HFFc6 (cell line): ENCODE measurements at regions not wholly inside any gene's neighbourhood (a gene's known extent, or its start where the extent isn't known, plus 50 kb on each side); places are given as distances from the start of the nearest gene placed in this dataset.

ENCODE experiments used
- DNase-seq: peaks from one replicate; pipeline ENCODE4 v3.0.0-alpha.2; 2018
- H3K27ac Mint-ChIP-seq: 2 replicates; pipeline ENCODE4 v1.8.0; 2020; ENCODE audit warnings: mild to moderate bottlenecking, mixed read lengths
- H3K27me3 Mint-ChIP-seq: 2 replicates; pipeline ENCODE4 v1.8.0; 2021; ENCODE audit warnings: mild to moderate bottlenecking, moderate library complexity, mixed read lengths; ENCODE audit not compliant: insufficient read depth
- H3K36me3 Mint-ChIP-seq: 2 replicates; pipeline ENCODE4 v1.8.0; 2021; ENCODE audit warnings: low read depth, mixed read lengths
- H3K4me1 Mint-ChIP-seq: 2 replicates; pipeline ENCODE4 v1.8.0; 2020; ENCODE audit warnings: low read depth, mixed read lengths
- H3K4me3 Mint-ChIP-seq: 2 replicates; pipeline ENCODE4 v1.8.0; 2020; ENCODE audit warnings: mild to moderate bottlenecking, moderate library complexity, mixed read lengths
- H3K9me3 Mint-ChIP-seq: 2 replicates; pipeline ENCODE4 v1.8.0; 2020; ENCODE audit warnings: mild to moderate bottlenecking, mixed read lengths
- TF ChIP-seq, protein P1 (sequence below): fragments of 200-600 bp; sonication (generic); IDR thresholded peaks from 2 replicates; pipeline ENCODE4 v1.5.0; 2021; ENCODE audit warnings: antibody characterized with exemption, mild to moderate bottlenecking

DNA sequence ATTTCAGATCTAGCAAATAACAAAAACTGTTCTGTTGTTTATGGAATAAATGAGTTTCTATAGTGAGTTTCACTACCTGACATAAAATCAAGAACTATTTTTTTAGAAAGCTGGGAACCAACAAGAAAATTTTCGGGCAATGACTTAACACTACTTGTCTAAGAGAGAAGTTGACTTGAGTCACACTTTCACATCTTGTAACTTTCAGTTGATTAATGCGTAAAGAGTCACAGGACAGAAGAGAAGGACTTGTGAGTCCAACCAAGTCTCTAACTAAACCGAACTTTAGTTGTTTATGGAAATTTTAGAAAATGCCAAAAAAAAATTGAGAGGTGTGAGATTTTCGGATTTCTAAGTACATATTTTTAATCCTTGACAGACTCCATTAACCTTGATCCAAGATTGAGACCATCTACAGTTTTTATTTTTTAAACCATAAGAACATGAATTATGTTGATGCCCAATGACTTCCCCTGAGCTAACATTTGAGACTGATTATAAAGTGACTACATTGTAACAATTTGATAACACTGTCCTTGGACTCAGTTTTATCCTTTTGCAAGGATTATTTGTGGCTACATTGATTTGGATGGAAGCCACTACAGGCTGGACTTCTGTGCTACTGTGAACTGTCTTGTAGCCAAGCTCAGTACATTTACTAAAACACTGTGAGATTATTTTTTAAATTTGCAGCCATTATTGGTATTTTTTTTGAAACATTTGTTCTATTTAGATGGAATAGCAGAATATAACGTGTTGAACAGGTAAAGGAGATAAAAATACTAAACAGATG lies 284.0 kb downstream of the PTPRC start:
- peaks cover 41% of the 10 kb centered on the region for H3K4me1 Mint-ChIP-seq
- no peaks in the 10 kb centered on the region for H3K9me3 Mint-ChIP-seq
- no peak overlapping the region for H3K4me3 Mint-ChIP-seq
- TF ChIP-seq, protein P1, sequence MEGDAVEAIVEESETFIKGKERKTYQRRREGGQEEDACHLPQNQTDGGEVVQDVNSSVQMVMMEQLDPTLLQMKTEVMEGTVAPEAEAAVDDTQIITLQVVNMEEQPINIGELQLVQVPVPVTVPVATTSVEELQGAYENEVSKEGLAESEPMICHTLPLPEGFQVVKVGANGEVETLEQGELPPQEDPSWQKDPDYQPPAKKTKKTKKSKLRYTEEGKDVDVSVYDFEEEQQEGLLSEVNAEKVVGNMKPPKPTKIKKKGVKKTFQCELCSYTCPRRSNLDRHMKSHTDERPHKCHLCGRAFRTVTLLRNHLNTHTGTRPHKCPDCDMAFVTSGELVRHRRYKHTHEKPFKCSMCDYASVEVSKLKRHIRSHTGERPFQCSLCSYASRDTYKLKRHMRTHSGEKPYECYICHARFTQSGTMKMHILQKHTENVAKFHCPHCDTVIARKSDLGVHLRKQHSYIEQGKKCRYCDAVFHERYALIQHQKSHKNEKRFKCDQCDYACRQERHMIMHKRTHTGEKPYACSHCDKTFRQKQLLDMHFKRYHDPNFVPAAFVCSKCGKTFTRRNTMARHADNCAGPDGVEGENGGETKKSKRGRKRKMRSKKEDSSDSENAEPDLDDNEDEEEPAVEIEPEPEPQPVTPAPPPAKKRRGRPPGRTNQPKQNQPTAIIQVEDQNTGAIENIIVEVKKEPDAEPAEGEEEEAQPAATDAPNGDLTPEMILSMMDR = no peak
- H3K27me3 Mint-ChIP-seq = no peaks in the 10 kb centered on the region
- peaks cover 13% of the 10 kb centered on the region for H3K36me3 Mint-ChIP-seq
- DNase-seq = no peak
- no peak overlapping the region for H3K27ac Mint-ChIP-seq

DNA sequence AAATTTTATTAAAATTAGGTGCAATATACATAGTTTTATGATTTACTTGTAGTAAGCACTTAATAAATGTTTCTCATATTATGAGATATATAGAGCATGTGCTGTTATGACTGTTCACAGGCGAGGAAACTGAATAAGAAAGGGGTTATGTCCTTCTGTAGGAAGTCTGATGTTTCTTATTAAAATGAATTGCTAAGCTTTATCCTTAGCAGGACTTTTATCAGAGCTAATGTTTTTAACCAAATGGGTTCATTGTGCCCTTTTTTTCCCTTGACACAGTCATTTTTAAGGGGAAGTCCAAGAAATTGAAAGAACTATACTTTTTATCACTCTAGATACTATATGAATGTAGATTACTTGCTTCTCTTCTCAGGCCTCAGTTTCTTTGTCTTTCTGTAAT lies 285.2 kb downstream of the PTPRC start:
- TF ChIP-seq, protein P1 = no peak
- H3K4me3 Mint-ChIP-seq = no peak overlapping the region
- no peaks in the 10 kb centered on the region for H3K27me3 Mint-ChIP-seq
- no peaks in the 10 kb centered on the region for H3K9me3 Mint-ChIP-seq
- no peak overlapping the region for H3K27ac Mint-ChIP-seq
- DNase-seq = no peak
- peaks cover 32% of the 10 kb centered on the region for H3K4me1 Mint-ChIP-seq
- peaks cover 9% of the 10 kb centered on the region; the same call in 1 of the 2 replicates for H3K36me3 Mint-ChIP-seq

DNA sequence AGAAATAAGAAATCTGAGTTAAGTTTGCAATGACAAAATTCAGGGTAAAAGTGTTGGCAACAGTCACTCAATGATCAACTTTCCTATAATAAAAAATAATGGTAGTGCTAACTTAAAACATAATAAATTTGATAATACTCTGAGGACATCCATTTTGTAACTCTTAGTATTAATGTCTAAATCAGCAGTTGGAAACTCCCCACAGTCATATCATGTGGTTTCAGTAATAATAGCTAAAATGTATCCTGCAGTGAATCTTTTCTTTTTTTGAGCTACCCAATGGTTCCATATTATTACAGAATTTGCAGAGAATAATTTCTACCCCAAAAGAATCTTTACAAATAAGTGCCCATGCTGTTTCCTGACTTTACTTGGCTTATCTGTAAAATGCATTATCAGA lies 286.7 kb downstream of the PTPRC start:
- no peaks in the 10 kb centered on the region for H3K9me3 Mint-ChIP-seq
- DNase-seq = no peak
- no peak overlapping the region for H3K4me3 Mint-ChIP-seq
- H3K27me3 Mint-ChIP-seq = no peaks in the 10 kb centered on the region
- peaks cover 5% of the 10 kb centered on the region; the same call in 1 of the 2 replicates for H3K36me3 Mint-ChIP-seq
- TF ChIP-seq, protein P1 = no peak
- H3K27ac Mint-ChIP-seq = no peak overlapping the region
- H3K4me1 Mint-ChIP-seq = peaks cover 32% of the 10 kb centered on the region

DNA sequence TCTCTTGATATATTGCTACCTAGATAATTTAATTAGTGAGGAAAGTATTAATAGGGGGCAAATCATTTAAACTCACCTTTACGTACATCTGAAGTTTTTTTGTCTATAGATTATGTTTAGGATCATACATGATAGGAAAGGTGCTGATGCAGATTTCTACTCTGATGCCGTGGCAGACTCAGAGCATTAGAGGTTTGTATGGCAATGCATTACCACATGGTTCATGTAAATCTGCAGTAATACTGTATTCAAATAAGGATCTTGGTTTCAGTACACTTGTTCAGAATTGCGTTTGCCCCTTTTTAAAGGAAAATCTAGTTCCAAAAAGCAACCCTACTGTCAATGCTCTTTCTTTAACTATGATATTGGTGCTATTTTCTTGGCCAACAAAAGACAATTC lies 288.3 kb downstream of the PTPRC start:
- Mint-ChIP-seq H3K27me3 (no peaks in the 10 kb centered on the region), H3K4me1 (peaks cover 43% of the 10 kb centered on the region), H3K9me3 (no peaks in the 10 kb centered on the region), H3K36me3 (peaks cover 4% of the 10 kb centered on the region; the same call in 1 of the 2 replicates), H3K4me3 (no peak overlapping the region), H3K27ac (no peak overlapping the region)
- DNase-seq = no peak
- TF ChIP-seq, protein P1 = no peak

DNA sequence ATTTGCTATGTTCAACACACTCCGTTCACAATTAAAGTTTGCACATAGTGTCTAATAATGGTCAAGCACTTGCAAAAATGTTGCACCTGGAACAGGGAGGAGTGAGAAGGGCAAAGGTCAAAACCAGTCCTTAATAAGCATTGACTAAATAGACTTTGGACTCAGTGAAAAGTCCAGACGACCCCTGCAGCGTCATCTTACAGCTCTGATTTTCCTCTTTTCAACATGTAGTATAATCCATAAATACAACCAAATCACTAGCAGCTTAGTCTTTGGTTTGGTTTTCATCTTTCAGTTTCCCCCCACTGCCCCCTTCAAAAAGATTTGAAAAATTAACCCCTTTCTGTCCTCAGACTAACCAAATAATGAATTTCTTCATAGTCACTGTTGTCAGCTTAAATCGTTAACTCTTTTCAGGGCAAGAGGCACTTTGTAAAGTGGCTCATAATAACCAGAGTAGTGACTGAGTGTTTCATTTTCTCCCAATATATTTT lies 290.3 kb downstream of the PTPRC start:
- Mint-ChIP-seq H3K36me3 (peaks cover 11% of the 10 kb centered on the region), H3K27ac (peak overlapping the region; percentile 73), H3K4me3 (peak overlapping the region; percentile 83), H3K27me3 (no peaks in the 10 kb centered on the region; the same call in 1 of the 2 replicates), H3K9me3 (no peaks in the 10 kb centered on the region), H3K4me1 (peaks cover 52% of the 10 kb centered on the region)
- TF ChIP-seq, protein P1 = no peak
- no peak for DNase-seq
